UCSD-AML1 (cell line): ENCODE measurements at regions not wholly inside any gene's neighbourhood (a gene's known extent, or its start where the extent isn't known, plus 50 kb on each side); places are given as distances from the start of the nearest gene placed in this dataset.
"Not testable (repeated sequence)": the region's sequence is repeated elsewhere in the genome, so short reads cannot be mapped to it uniquely, and the experiment has no call there.

Experiments used
- DNase-seq: peaks from one replicate; lab custom pipeline; 2025; ENCODE audit not compliant: unreplicated experiment; lab: John Stamatoyannopoulos, UW

DNA sequence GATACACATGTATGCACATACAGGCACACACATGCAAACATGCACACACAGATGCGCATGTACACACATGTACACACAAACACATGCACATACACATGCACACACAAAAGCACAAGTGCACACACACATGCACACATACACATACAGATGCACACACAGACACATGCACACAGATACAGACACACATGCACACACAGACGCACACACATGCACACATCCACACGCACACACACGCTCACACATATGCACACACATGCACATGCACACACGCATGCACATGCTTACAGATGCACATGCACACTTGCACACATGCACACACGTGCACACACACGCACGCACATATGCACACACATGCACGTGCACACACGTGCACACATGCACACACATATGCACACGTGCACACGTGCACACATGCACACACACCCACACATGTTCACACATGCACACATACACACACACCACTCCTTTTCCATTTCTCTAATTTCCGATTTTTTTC, 283.8 kb upstream of the FRG2C start:
- no peak for DNase-seq

DNA sequence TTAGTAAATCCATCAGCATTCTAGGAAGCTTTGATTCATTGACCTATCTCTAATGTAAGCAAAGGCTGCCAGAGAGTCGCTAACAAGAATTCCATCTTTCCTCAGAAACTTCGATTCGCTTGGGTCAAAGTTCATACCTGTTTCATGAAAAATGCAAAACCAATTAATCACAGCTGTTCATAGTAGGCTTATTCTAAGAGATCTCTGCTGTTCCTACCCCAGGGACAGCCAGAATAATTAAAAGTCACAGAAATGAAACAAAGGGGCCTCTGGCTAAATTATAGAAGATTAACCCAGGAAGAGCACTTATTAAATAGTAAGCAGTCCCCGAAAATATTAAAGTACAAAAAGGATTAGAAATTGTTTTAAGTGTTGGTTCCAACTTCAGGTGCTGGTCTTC, 280.1 kb upstream of the FRG2C start:
- DNase-seq, result not testable (repeated sequence)

DNA sequence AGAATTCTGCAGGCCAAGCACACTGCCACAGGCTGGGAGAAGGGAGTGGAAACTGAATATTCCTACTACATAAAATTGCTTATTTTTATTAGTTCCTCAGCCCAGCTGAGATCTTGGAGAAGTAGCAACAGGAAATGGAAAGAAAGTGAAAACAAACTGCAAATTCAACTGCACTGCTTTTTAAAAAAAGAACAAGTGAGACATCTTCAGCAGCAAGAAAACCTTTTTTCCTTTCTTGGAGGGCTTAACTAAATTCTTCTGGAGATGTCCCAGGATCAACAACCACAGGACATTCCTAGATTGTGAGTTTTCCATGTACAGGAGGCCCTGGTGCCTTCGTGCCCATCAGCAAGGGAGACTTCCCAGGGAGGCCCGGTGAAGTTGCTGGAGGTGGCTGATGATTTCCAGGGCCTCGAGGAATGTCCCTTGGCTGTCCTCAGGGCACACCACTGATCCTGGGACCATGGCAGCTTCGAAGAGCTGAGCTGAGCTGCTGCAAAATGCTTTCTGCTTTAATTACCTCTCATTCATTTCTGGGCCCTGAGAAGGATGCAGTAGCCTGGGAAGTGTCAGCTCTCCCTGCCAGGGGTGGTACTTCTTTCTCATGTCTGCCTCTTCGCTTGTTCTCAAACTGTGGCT, 275.5 kb upstream of the FRG2C start:
- not testable (repeated sequence) for DNase-seq

DNA sequence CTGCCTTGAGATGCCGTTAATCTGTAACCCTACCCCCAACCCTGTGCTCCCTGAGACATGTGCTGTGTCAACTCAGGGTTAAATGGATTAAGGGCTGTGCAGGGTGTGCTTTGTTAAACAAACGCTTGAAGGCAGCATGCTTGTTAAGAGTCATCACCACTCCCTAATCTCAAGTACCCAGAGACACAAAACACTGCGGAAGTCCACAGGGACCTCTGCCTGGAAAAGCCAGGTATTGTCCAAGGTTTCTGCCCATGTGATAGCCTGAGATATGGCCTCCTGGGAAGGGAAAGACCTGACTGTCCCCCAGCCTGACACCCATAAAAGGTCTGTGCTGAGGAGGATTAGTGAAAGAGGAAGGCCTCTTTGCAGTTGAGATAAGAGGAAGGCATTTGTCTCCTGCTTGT, 270.8 kb upstream of the FRG2C start:
- peak; percentile 7 for DNase-seq

DNA sequence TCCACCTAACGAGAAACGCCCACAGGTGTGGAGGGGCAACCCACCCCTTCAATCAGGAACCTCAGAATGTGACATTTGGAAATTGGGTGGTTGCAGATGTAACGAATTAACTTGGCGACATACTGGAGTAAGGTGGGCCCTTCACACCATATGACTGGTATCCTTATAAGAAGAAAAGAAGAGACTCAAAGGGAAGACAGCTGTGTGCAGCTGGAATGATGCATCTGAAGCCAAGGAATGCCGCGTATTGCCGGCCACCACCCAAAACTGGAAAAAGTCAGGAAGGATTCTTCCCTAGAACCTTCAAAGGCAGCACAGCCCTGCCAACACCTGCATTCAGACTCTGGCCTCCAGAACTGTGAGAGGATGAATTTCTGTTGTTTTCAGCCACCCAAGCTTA, 270.0 kb upstream of the FRG2C start:
- DNase-seq, result not testable (repeated sequence)

DNA sequence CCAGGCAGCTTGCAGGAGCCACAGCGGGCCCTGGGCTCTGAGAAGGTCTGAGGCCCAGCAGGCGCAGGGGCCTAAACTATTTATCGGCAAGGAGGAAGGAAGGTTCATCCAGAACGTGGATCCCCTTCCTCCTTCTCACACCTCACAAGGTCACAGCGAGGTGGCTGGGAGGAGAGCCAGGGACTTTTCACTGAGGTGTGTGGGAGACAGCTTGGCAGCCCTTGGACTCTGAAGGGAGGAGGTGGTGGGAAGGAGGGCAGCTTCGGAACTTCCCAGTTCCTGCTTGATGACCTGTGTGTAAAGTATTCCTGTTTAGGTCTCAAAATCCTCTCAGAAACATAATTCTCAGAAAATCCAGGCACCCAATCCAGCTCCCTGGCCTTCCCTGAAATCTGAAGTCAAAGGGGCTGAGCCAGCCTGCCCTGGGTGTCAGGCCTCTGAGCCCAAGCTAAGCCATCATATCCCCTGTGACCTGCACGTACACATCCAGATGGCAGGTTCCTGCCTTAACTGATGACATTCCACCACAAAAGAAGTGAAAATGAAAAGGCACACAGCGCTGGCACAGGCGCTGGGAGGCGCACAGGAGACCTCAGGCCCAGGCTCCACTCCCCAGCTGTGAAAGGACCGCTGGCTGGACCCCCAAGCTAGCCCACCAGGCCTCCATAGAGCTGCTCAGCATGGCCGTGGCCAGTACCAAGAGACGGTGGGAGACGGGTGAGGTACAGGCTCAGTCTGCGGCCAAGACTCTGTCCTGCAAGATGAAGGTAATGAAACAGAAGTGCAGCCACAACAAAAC, 269.4 kb upstream of the FRG2C start:
- DNase-seq, result not testable (repeated sequence)

DNA sequence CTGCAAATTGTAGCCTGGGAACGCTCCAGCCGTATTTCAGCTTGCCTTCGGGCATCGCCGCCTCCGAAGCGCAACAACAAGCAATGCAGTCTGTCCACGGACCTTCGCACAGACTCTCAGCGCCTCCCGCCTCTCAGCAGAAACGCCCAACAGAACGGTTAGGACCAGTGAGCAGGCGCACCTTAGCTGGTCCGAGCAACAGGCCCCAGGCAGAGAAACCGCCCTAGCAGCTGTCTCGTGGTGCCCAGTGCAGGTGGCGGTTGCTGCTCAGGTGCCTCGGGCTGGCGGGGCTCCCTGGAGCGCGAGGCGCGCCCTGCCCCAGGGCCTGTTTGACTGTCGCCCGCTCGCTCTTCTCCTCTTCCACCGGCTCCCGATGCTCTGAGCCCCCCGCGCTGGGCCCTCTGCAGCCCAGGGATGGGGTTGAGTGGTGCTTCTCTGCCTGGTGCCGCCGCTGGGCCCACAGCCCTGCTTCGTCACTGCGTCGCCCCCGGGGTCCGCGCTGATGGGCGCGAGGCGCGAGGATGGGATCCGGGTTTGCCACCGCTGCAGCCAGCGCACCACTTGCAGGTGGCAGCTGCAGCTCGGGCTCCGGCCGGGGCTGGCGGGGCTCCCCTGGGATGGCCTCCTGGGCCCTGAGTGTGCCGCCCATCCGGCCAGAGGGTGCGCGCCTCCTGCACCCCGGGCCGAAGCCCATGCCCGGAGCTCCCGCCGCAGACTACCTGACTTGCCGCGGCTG, 268.4 kb upstream of the FRG2C start:
- DNase-seq, result no peak

DNA sequence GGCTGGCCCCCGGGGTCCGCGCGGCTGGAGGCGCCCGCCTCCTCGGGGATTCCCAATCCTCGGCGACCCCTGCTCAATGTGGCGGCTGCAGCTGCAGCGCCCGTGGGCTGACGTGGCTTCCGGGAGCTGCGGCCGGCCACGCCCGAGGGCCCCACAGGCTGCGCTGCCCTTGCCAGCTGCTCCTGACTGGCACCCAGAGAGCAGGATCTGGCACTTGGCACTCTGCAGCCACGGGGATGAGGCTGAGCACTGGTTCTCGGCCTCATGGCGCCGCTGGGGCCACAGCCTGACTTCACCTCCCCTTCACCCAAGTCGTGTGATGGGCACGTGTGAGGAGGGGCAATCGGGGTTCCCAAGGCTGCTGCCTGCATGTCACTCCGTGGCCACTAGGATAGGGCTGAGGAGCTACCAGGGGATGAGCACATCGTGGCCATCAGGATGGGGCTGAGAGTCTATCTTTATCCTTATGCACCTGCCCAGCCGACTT, 267.8 kb upstream of the FRG2C start:
- DNase-seq, result no peak

DNA sequence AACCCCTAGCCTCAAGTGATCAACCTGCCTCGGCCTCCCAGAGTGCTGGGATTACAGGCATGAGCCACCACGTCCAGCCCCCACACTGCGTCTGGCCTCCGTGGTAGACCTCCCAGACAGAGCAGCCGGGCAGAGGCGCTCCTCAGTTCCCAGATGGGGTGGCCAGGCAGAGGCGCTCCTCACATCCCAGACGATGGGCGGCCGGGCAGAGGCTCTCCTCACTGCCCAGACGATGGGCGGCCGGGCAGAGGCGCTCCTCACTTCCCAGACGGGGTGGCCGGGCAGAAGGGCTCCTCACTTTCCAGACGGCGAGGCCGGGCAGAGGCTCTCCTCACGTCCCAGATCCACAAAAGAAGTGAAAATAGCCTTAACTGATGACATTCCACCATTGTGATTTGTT, 266.6 kb upstream of the FRG2C start:
- DNase-seq, result not testable (repeated sequence)

DNA sequence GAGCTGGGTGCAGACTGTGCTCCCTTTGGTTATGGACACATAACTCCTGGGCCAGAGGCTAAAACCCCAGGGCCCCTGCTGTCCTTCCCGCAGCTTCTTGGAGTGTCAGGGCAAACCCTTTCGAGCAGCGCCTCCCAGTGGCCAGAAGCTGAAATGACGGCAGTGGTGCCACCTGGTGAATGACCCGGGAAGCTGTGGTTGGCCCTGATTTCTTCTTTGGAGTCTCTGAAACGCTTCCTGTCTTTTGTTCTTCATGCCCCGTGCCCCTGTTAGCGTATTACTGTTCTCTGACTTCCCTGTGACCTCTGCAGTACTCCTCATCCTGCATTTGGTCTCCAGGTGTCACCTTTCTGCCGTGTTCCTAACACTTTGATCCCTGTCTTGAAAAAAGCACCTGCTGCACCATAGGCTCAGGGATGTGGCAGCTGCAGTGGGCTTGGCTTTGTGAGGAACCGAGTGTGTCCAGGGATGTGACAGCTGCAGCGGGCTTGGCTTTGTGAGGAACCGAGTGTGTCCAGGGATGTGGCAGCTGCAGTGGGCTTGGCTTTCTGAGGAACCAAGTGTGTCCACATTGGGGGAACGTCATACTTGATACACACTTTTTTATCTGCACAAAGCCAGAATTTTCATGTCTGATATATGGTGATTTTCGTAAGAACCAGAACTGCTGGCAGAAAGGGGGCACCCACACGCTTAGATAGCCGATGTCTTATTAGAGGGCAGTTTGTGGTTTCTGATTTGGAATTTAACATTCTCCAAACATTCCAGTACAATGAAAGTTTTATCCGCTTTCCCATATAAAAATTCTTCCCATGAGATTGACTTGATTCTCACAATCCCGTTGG, 241.8 kb upstream of the FRG2C start:
- peak; percentile 67 for DNase-seq

DNA sequence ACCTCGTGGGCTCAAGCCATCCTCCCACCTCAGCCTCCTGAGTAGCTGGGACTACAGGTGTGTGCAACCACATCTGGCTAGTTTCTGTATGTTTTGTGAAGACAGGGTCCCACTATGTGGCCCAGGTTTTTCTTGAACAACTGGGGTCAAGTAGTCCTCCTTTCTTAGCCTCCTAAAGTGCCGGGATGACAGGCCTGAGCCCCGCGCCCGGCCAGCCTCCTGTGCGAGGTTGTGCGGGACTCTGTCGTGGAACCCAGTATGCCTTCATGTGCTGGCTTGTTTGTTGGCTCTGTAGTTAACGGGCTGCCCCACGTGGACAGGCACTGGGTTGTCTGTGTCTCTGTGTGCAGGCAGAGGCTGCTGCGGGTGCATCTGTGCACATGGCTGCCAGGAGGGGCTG, 238.7 kb upstream of the FRG2C start:
- DNase-seq, result not testable (repeated sequence)

DNA sequence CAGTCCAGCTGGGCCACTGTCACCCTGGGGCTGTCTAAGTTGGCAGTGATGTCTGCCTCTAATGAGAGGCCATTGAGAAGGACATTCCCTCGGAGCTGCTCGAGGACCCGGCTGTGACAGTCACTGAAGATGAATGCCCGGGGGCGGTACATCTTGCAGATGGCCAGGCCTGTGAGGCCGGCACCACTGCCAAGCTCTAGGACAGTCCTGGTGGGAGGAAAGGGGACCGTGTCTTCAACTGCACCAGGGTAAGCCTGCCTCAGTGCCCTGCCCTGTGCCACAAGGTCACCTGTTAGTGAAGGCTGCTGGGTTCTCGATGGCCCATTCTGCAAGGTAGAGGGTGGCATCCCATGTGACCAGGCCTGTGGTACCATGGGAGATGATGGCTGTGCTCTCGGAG, 236.6 kb upstream of the FRG2C start:
- not testable (repeated sequence) for DNase-seq

DNA sequence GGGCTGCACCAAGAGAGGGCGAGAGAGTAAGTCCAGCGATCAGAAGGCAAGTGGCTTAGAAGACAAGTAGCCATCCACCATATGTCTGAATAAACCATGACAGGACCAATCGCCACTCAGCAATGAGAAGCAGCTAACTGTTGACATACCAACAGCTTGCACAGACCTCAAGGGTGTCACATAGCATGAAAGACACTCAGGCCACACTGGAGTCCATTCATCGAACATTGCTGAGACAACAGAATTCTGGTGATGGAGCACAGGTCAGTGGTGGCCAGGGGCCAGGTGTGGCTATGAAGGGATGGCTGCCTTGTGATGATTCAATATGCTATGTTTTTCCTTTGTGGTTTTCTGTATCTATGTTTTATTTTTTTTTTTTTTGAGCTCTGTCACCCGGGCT, 236.2 kb upstream of the FRG2C start:
- not testable (repeated sequence) for DNase-seq

DNA sequence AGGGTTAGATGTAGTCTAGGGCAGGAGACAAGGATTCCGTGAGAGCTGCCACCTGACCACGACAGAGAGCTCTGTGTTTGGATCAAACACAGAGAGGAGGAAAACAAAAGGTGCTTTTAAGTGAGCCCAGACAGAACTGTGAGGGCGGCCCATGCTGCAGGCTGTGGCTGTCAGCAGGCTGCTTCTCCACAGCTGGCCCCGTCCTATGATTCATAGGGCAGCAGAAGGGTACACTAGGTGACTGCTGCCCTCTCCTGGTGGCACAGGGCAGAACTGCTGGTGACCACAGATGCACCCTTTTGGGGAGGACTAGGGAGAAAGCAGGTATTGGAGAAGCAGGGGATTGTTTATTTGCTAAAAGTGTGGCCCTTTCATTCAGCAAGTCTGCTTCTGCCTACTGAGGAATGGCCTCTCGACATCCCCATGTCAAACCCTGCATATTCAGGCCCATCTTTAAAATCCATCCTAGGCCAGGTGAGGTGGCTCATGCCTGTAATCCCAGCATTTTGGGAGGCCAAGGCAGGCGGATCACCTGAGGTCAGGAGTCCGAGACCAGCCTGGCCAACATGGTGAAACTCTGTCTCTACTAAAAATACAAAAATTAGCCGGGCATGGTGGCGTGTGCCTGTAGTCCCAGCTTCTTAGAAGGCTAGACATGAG, 234.4 kb upstream of the FRG2C start:
- peak; percentile 64 for DNase-seq

DNA sequence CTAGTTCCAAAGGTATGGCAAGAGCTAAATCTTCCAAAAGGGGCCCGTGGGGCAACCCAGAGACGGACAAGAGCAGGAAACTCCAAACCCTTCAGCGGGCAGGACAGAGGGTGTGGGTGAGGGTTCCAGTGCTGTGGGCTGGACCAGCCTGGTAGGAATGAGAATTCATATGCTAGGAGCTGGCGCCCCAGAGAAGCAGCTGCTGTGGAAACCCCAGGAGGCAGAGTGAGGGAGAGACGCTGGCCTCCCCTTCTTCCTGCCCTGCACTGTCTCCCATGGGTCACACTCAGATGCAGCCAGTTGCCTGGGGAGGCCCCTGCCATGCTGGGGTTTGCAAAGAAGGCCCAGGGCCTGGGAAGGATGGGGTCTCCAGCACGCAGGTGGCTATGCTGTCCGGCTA, 233.7 kb upstream of the FRG2C start:
- DNase-seq, result not testable (repeated sequence)

DNA sequence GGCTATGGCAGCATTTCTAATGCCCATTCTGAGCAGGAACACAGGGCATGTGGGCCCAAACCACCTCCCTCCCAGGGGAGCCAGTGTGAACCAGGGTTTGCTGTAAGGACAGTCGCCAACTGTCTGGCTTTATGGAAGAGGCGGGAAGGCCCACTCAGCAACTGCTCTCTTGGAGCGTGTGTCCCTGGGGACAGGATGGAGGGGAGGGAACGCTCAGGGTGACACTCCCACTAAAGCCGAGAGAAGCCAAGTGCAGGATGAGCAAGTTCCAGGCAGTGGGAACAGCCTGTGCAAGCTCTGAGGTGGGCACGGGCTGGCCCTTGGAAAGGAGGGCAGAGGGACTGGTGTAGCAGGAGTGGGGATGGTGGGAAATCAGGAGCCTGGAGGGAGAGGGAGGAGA, 233.0 kb upstream of the FRG2C start:
- DNase-seq, result not testable (repeated sequence)

DNA sequence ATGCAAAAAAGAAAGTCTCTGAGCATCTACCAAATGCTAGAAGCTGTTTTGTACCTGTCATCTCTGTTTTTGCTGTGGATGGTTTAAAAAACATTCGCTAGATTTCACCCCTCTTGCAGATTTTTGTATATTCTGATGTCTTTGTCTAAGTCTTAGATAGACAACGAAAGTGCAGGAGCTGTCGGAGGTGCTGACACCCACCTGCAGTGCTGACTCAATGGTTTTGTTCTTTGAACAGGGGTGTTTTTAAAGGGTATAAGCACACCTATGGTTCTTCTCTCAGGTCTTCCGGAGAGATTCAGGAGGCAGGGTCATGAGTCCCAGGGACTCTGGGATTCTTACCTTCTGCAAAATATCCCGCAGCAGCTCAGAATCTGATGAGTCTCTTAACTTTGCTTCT, 231.7 kb upstream of the FRG2C start:
- not testable (repeated sequence) for DNase-seq

DNA sequence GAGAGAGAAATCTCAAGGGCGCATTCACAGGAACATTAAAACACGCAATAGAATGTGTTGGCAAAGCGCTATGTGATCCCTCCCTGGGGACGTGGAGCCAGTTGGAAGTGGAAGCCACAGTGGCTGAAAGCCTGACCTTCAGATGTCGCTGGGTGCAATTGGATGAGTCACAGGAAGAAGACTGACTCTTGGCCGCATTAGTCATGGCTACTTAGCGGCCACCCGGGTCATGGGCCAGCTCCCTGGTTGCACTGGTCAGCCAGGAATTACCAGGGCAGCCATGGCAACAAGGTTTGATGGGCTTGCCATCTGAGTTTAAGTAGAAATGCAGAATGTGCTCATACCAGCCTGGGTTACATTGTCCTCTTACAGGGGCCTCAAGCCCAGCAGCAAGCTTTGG, 231.2 kb upstream of the FRG2C start:
- DNase-seq, result peak; percentile 7

DNA sequence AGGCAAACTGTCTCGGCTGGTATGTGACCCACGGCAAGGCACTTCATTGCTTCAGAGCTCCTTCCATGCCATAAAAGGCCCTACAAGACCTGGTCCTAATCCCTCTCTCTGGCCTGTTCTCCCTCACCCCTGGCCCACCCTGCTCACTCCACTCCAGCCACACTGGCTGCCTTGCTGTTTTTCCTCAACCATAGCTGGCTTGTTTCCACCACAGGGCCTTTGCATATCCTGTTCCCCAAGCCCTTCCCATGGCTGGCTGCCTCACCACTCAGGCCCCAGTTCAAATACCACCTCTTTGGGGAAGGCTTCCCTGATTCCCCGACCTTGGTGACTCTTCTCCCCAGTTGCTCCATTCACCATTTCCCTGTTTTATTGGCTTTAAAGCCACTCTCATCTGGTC, 230.8 kb upstream of the FRG2C start:
- not testable (repeated sequence) for DNase-seq

DNA sequence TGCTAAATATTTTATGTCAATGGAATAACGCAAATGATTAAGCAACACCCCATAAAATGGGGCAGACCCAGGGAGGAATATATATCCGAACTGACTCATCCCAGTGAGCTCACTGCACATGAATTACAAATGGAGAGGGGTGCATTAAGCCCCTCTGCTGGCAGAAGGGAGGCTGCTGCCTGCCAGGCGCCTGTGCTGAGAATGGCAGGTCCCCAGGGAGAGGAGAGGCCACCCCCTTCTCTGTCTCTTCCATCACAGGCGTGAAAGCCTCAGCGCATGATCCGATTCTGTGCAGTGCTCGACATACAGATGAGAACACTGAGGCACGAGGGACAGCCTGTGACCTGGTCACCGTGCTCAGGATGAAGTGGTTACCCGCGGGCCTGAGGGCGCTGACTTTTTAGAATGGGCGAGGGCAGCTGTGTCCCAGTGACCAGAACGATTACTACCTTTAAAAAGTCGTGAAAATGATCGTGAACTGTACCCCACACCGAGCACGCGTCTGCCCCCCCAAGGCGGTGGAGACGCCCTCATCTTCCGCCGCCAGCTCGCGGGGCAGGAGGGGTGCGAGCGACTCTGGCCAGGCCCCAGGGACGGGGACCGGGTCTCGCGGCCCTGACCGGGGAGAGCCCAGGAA, 229.7 kb upstream of the FRG2C start:
- not testable (repeated sequence) for DNase-seq
